Naive thymus-derived CD8-positive, alpha-beta T cell (primary cell): ENCODE measurements at regions not wholly inside any gene's neighbourhood (a gene's known extent, or its start where the extent isn't known, plus 50 kb on each side); places are given as distances from the start of the nearest gene placed in this dataset.
"Not testable (repeated sequence)": the region's sequence is repeated elsewhere in the genome, so short reads cannot be mapped to it uniquely, and the experiment has no call there.

ENCODE experiments used
- ATAC-seq, 2 donors: fragments of 150-1000 bp; cut with Tn5 transposase in 1 of 2; sonication (Bioruptor Pico), chemical (Tn5 transposase) in 1 of 2; 1 replicate in 1 of 2; 2 replicates in 1 of 2; pipeline ENCODE4 v1.10.0; 2021; ENCODE audit warnings: mild to moderate bottlenecking in 2 of 2, moderate library complexity in 2 of 2
- POLR2A ChIA-PET: fragments of 350-600 bp; sonication (Branson Sonifier 250); formaldehyde crosslinking; loops from one replicate; lab custom pipeline; 2021; ENCODE audit warnings: antibody characterized with exemption; lab: Charles Lee
- DNase-seq, 10 donors: peaks; one replicate each; pipeline versions ENCODE4 v3.0.0 to v3.0.0-alpha.2; 2020 to 2022
- H3K27ac Mint-ChIP-seq, 10 donors: one replicate each; pipeline ENCODE4 v1.8.0; 2020 to 2022; ENCODE audit warnings: mild to moderate bottlenecking in 10 of 10, mixed read lengths in 10 of 10, moderate library complexity in 4 of 10, inconsistent platforms in 1 of 10
- H3K27me3 Mint-ChIP-seq, 5 donors: one replicate each; pipeline ENCODE4 v1.8.0; 2021 to 2022; ENCODE audit warnings: mixed read lengths in 5 of 5
- H3K36me3 Mint-ChIP-seq, 3 donors: one replicate each; pipeline ENCODE4 v1.8.0; 2020 to 2022; ENCODE audit warnings: mixed read lengths in 3 of 3, mild to moderate bottlenecking in 2 of 3, inconsistent platforms in 1 of 3
- H3K4me1 Mint-ChIP-seq, 4 donors: one replicate each; pipeline ENCODE4 v1.8.0; 2021 to 2022; ENCODE audit warnings: mixed read lengths in 4 of 4
- H3K4me3 Mint-ChIP-seq, 10 donors: one replicate each; pipeline ENCODE4 v1.8.0; 2020 to 2022; ENCODE audit warnings: mild to moderate bottlenecking in 10 of 10, mixed read lengths in 10 of 10, moderate library complexity in 6 of 10, inconsistent platforms in 1 of 10
- H3K9me3 Mint-ChIP-seq, 9 donors: one replicate each; pipeline ENCODE4 v1.8.0; 2020 to 2022; ENCODE audit warnings: mixed read lengths in 9 of 9, mild to moderate bottlenecking in 3 of 9, inconsistent platforms in 1 of 9, moderate library complexity in 1 of 9

DNA sequence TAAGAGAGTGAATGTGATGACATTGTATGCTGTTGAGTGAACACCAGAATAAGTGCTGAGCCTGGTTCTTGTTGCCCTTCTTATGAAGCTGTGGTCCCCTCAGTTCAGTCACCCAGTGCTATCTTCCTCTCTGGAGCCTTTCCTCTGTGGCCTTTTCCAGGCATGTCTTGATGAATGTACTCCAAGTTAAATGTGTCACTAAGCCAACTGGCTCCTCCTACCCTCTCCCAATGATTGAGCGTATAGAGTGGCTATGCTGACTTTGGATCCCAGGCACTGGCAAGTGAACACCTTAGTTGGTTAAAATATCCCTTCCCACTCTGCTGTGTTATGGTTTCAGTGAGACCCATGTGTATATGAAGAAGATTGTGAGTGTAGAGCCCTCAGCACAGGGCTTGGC, 134.1 kb upstream of the MAMLD1 start:
- Mint-ChIP-seq H3K9me3 (no peaks in the 10 kb centered on the region), H3K4me3 (no peak overlapping the region), H3K36me3 (no peaks in the 10 kb centered on the region), H3K27ac (no peak overlapping the region), H3K27me3 (no peaks in the 10 kb centered on the region), H3K4me1 (peaks cover 0 to 4% (median 2%) of the 10 kb centered on the region in 4 donors)
- ATAC-seq (no peak), DNase-seq (no peak)
- POLR2A ChIA-PET, result no interaction called here

GRCh38 chrX:150229481-150229880, 133.6 kb upstream of the MAMLD1 start:
- Mint-ChIP-seq H3K27ac (no peak overlapping the region), H3K4me3 (no peak overlapping the region), H3K4me1 (peaks cover 0 to 4% (median 2%) of the 10 kb centered on the region in 4 donors), H3K36me3 (no peaks in the 10 kb centered on the region), H3K9me3 (no peaks in the 10 kb centered on the region), H3K27me3 (no peaks in the 10 kb centered on the region)
- DNase-seq, result no peak
- no peak for ATAC-seq
- POLR2A ChIA-PET, result no interaction called here

DNA sequence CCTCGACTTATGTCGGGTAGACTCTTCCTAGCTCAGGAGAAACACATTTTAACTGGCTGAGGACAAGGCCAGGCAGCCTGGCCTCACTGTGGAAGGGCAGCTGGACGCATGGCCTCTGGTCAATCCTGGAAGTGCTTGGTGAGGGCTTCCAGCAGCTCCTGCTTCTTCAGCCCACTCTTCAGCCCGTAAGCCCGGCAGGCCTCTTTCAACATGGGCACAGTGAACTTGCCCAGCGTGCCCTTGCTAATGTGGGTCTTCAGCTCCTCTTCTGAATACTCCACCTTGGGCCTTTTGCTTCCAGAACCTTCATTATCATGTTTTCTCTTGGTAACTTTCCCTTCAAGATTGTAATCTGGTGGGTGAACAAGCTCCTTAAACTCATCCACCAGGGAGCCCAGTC, 132.2 kb upstream of the MAMLD1 start:
- H3K9me3 Mint-ChIP-seq, POLR2A ChIA-PET, H3K4me1 Mint-ChIP-seq, H3K4me3 Mint-ChIP-seq, ATAC-seq, H3K36me3 Mint-ChIP-seq, H3K27me3 Mint-ChIP-seq, DNase-seq, H3K27ac Mint-ChIP-seq: not testable (repeated sequence)

DNA sequence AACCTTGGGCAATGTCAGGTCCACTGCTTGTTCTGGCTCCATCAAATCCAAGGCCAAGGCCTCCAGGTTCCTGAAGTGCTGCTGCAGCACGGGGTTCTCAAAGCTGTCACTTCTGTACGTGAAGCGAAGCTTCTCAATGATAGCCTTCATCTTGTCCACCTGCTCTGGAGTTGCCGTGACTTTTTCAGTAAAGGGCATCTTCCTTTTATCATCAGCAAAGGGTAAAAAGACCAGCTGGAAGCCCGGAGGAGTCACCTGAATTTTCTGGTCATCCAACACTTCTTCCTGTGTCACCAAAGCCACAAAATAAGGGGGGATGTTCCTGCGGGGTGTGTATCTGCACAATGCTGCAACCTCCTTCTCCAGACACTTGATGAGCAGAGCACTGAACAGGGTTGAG, 131.7 kb upstream of the MAMLD1 start:
- H3K4me1 Mint-ChIP-seq, H3K27me3 Mint-ChIP-seq, H3K4me3 Mint-ChIP-seq, H3K36me3 Mint-ChIP-seq, DNase-seq, H3K9me3 Mint-ChIP-seq, H3K27ac Mint-ChIP-seq, POLR2A ChIA-PET, ATAC-seq: not testable (repeated sequence)

DNA sequence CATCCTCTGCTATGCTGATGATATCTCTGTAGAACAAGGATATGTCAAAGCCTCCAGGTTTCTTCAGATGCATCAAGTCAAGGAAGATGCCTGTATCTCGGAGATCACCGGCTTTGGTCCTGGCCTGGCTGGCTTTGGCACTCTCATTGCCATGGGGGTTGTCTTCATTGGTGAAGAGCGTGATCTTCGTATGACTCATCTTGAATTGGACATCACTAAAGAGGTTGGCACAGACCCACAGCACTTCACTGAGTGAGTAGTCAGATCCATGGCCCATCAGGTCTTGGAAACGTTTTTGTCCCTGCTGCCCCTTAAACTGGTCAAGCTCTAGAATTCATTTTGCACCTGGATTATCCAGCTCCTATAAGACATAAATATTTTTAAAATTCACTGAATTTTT, 130.9 kb upstream of the MAMLD1 start:
- H3K27ac Mint-ChIP-seq, H3K4me1 Mint-ChIP-seq, H3K27me3 Mint-ChIP-seq, H3K4me3 Mint-ChIP-seq, POLR2A ChIA-PET, H3K9me3 Mint-ChIP-seq, ATAC-seq, DNase-seq, H3K36me3 Mint-ChIP-seq: not testable (repeated sequence)

DNA sequence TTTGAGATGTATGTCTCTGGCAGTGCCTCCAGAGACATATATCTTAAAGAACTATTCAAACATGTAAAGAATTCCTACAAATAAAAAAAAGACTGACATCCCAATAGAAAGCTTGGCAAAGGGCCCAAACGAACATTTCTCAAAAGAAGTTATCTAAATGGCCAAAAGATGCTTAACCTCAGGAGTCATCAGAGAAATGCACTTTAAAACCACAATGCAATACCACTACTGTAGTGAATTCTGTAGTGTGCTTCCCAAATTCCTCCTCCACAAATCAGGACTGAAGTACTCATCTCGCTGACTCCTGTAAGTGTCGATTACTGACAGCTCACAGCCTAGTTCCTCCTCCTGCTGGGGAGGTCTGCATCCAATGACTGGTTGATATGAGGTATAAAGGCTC, 129.0 kb upstream of the MAMLD1 start:
- ATAC-seq, result no peak
- Mint-ChIP-seq H3K9me3 (no peaks in the 10 kb centered on the region), H3K4me3 (no peak overlapping the region), H3K27me3 (no peaks in the 10 kb centered on the region), H3K36me3 (no peaks in the 10 kb centered on the region), H3K27ac (no peak overlapping the region), H3K4me1 (no peaks in the 10 kb centered on the region)
- POLR2A ChIA-PET, result no interaction called here
- no peak for DNase-seq

- POLR2A ChIA-PET, result no interaction called here
- Mint-ChIP-seq H3K27ac (no peak overlapping the region), H3K36me3 (no peaks in the 10 kb centered on the region), H3K4me1 (no peaks in the 10 kb centered on the region), H3K9me3 (no peaks in the 10 kb centered on the region), H3K27me3 (no peaks in the 10 kb centered on the region), H3K4me3 (no peak overlapping the region)
- ATAC-seq (no peak), DNase-seq (no peak)
These were observed 126.8 kb upstream of the MAMLD1 start for GRCh38 chrX:150236327-150236726.

DNA sequence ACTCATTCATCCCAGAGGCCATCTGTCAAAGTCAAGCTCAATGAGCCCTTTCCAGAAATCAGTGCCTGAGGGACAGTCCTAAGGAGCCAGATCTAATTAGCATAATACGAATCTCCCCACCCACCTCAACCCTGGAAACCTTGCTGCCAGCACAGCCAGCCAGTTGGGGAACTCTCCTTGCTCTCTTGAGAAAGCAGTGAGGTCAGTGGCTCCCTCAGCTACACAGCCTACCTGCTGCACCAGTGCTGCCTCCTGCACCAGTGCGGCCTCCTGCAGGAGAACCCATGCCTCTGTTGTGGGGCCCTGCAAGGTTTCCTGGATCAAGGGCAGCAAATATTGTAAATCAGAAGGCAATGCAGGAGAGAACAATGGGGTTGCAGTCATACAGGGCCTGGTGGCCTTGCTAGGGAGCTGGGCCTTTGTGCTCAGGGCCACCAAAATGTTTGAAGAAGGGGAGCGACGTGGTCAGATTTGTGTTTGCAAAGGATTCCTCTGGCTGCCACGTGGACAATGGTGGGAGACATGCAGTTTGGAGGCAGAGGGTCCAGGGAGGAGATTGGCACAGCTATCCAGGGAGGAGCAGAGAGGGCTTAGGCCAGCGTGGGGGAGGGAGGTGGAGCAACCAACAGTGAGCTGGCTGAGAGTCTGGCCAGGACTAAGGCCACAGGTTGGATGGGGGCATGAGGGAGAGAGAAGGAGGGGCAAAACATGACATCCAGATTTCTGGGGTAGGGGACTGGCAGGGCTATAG, 124.3 kb upstream of the MAMLD1 start:
- POLR2A ChIA-PET, result no interaction called here
- no peak overlapping the region for H3K27ac Mint-ChIP-seq
- H3K36me3 Mint-ChIP-seq, result no peaks in the 10 kb centered on the region
- H3K27me3 Mint-ChIP-seq, result no peaks in the 10 kb centered on the region
- H3K4me3 Mint-ChIP-seq, result no peak overlapping the region
- ATAC-seq (no peak), DNase-seq (no peak)
- H3K9me3 Mint-ChIP-seq, result no peaks in the 10 kb centered on the region
- H3K4me1 Mint-ChIP-seq, result no peaks in the 10 kb centered on the region

DNA sequence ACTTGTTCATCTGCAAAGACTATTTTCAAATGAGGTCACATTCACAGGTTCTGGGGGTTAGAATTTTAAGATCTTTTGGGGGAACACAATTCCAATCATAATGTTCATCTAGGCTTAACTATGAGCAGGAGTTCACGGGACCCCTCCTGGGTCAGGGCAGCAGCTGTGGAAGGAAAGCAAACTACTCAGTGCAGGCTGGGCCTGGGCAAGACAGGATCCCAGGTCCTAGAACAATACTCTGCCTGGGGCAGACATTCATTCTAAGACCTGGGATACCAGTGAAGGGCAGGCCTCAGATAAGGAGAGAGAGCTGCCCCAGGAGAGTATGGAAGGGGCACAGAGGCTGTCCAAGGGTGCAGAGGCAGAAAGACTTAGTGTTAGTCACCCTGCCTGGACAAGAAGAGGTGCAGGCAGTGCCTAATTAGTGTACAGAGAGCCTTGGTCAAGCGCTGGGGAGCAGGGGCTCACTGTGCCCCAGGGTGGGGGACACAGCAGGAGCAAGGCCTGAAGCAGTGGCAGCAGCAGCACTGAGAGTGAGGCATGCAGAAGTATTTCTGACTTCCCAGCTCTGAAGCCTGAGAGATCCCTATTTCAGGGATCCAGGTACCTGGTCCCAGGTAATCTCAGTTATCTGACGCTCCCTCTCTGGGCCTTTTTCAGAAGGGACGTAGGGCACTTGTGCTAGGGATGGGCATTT, 123.0 kb upstream of the MAMLD1 start:
- DNase-seq, result no peak
- POLR2A ChIA-PET, result no interaction called here
- no peak for ATAC-seq
- no peaks in the 10 kb centered on the region for H3K9me3 Mint-ChIP-seq
- H3K4me1 Mint-ChIP-seq, result no peaks in the 10 kb centered on the region
- H3K27ac Mint-ChIP-seq, result no peak overlapping the region
- no peaks in the 10 kb centered on the region for H3K27me3 Mint-ChIP-seq
- no peak overlapping the region for H3K4me3 Mint-ChIP-seq
- no peaks in the 10 kb centered on the region for H3K36me3 Mint-ChIP-seq

- Mint-ChIP-seq H3K4me3 (no peak overlapping the region), H3K9me3 (peaks cover 0 to 3% (median 0%) of the 10 kb centered on the region in 9 donors), H3K36me3 (peaks cover 0 to 1% (median 0%) of the 10 kb centered on the region in 3 donors), H3K4me1 (no peaks in the 10 kb centered on the region), H3K27me3 (no peaks in the 10 kb centered on the region), H3K27ac (no peak overlapping the region)
- no peak for ATAC-seq
- POLR2A ChIA-PET, result no interaction called here
- DNase-seq, result no peak
These were observed 122.5 kb upstream of the MAMLD1 start for GRCh38 chrX:150240643-150240970.

GRCh38 chrX:150253959-150254620, 109.0 kb upstream of the MAMLD1 start:
- ATAC-seq, result no peak
- POLR2A ChIA-PET, result no interaction called here
- Mint-ChIP-seq H3K27me3 (no peaks in the 10 kb centered on the region), H3K9me3 (no peaks in the 10 kb centered on the region), H3K4me1 (peaks cover 9 to 21% (median 13%) of the 10 kb centered on the region in 4 donors), H3K36me3 (no peaks in the 10 kb centered on the region), H3K4me3 (no peak overlapping the region), H3K27ac (no peak overlapping the region)
- DNase-seq, result no peak

- H3K27ac Mint-ChIP-seq, result no peak overlapping the region
These were observed 108.2 kb upstream of the MAMLD1 start for GRCh38 chrX:150254909-150255308.

DNA sequence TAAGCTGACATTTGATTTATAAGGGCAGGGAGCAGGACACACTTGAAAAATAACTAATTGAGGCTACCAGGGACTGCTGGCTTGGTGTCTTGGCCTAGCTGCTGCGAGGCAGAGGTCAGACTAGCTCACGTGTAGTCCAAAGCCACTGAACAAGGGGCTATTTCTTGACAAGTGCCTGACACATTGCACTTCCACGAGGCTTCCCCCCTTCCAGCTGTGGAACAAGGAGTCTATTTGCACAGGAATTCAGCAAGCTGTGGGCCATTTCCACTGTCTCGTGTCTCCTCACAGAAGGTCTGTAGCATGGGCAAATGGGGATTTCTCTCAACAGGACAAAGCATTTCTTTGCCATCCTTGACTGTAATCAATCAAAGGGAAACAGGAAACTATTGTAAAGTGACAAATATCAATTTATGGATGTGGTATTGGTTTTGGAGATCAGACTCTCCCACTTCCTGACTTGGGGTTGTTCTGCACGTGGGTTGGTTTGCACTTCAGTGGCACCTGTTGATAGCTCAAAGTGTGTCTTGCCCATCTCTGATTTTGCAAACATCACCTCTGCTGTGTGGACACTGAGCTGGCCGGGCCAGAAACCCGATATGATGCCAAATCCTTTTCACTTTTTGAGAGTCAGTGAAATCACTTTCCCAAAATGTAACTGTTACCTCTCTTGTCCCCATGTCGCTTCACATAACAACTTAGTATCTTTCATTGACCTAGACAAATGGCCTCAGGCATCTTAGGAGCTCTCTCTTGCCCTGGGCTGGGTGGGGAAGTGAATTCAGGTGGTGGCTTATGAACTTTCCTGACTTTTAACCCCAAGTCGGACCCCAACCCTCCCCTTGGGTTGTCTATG, 107.4 kb upstream of the MAMLD1 start:
- Mint-ChIP-seq H3K36me3 (no peaks in the 10 kb centered on the region), H3K27me3 (no peaks in the 10 kb centered on the region), H3K9me3 (no peaks in the 10 kb centered on the region), H3K4me1 (peaks cover 9 to 21% (median 13%) of the 10 kb centered on the region in 4 donors), H3K4me3 (peak overlapping the region in 2 of 10 donors; percentile 41 to 50), H3K27ac (peak overlapping the region in 2 of 10 donors; percentile 36 to 69)
- no peak for ATAC-seq
- no peak for DNase-seq
- POLR2A ChIA-PET, result no interaction called here

More at GRCh38 chrX:150254909-150255308, 108.2 kb upstream of the MAMLD1 start:
- ATAC-seq, result no peak
- no peak for DNase-seq
- POLR2A ChIA-PET, result no interaction called here
- Mint-ChIP-seq H3K4me1 (peaks cover 9 to 21% (median 13%) of the 10 kb centered on the region in 4 donors), H3K4me3 (no peak overlapping the region), H3K36me3 (no peaks in the 10 kb centered on the region), H3K27me3 (no peaks in the 10 kb centered on the region), H3K9me3 (no peaks in the 10 kb centered on the region)
